ENCODE measurements at regions not wholly inside any gene's neighbourhood (a gene's known extent, or its start where the extent isn't known, plus 50 kb on each side); places are given as distances from the start of the nearest gene placed in this dataset.

- DNase-seq (ENCODE audit: low read depth in 2 of 2): no peak
Observed at GRCh38 chr15:95814908-95815307, 515.6 kb upstream of the NR2F2 start.

DNA sequence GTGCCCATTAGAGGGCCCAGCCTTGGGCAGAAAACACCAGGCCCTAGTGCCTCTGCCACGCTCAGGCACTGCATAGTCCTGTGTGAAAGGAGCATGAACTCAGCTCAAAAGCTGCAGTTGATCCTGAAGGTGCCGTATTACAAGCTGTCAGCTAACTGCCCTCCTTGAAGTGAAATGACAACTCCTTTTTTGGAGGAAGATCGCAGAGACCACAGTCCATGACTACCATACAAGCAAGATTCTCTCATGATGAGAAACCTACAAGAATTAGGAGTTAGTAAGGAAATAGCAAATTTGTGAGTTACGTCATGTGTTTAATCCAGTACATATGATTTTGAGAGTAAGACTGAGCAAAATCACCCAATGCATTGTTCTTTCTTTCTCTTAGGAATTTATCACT is 513.9 kb upstream of the NR2F2 start:
- no peak for DNase-seq (ENCODE audit: low read depth in 2 of 2)

DNA sequence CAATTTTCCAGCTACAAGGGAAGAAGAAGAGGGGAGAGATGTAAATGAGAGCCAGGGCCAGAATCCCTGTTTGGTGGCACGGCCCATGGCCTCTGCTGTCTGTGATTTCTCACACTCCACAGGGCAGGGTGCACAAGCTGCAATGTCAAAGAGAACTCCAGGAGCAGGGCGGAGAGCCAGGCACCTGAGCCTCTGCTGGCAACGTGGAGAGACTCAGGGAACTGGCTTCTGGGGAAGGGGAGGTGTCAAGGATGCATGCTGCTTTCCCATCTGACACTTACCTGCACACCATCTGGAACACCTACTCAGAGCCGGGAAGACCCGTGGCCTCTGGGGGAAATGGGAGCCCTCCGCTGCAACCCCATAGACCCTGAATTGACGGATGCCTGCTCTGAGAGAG is 507.5 kb upstream of the NR2F2 start:
- DNase-seq (ENCODE audit: low read depth in 2 of 2): no peak

DNA sequence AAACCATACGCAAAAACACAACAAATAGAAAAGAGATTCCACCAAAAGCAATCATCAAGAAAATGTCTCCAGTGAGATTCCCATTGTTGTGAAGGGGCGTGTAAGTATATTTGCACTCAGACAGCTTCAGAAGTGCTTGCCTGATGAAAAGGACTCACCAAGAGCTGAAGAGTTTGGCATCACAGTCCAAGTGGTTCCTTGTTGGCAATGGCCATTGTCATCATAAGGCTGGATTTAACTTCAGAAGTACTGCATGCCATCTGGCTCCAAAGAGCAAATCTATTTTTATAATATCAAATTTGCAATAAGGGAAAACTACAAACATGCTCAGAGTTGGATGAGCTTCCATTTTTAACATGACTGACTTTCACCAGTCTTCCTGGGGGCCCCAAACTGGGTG is 505.3 kb upstream of the NR2F2 start:
- DNase-seq (ENCODE audit: low read depth in 2 of 2): no peak

DNA sequence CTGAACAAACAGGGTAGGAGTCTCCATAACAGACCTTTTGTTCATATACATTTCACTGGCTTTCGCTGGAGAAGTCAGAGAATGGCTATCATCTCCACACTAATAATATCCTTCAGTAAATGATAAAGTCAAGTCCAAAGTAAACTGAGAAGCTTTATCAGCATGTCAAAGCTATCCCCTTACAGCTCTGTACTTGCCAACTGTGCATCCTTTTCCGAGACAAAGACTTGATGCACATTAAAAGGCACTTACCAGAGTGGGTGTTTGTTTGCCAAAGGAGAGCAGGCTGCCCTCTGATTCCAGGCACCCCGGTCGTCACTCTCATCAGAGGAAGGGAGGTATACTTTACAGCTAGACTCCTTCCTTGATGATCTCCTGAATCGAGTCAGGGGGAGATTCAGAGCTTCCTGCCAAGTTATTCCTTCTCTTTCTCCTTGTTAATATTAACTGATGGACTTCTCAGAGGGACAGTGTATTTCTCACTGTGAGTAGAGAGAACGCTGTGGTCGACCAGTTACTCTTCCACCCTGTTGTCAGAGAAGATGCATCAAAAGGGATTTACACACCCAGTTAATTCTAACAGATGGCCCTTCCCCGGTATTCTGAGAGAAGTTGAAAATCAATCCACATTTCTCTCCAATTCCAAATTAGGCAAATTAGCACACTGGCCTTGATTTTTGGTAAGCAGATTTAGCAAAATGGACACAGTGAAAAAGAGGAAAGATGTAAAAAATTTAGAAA is 504.7 kb upstream of the NR2F2 start:
- DNase-seq (ENCODE audit: low read depth in 2 of 2): no peak

- no peak for DNase-seq (ENCODE audit: low read depth in 2 of 2)
Observed at GRCh38 chr15:95826412-95827195, 503.9 kb upstream of the NR2F2 start.

GRCh38 chr15:95829062-95829461 is 501.4 kb upstream of the NR2F2 start:
- DNase-seq (ENCODE audit: low read depth in 2 of 2): no peak

DNA sequence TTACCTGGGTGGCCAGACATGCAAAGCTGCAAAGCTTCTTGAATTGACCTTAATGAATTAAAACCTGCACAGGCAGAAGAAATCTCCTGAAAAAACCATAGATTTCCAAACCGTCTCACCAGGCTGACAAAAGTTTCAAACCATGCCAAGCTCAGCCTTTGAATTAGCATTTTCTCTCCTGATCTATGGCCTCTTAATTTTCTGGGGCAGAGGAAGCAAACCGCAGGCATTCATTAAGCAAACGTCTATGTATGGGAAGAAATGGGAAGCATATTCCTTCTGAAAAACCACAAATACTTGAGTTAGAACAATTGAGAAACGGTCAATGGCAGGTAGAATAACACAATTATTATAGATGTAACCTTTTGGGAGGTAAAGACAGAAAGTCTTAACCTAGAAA is 500.2 kb upstream of the NR2F2 start:
- no peak for DNase-seq (ENCODE audit: low read depth in 2 of 2)

- no peak for DNase-seq (ENCODE audit: low read depth in 2 of 2)
Observed at GRCh38 chr15:95832668-95833067, 497.8 kb upstream of the NR2F2 start.

- no peak for DNase-seq (ENCODE audit: low read depth in 2 of 2)
Observed at GRCh38 chr15:95834028-95834804, 496.3 kb upstream of the NR2F2 start.

DNA sequence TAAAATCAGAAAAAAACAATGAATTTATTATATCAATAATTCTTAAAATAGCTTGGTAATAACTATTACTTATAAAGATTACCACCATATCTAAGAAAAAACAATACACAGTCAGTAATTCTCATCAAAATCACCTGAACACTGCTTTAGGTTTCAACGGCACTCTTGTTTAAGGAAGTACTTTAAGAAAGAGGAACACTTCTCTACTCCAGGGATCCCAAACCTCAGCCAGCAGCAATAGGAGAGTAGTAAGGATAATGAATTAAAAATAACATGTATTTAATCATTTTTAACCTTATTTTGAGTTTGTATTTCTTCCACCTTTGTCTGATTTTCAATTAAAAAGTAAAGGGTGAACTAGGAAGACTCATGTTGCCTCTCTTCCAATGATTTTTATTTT is 494.0 kb upstream of the NR2F2 start:
- DNase-seq (ENCODE audit: low read depth in 2 of 2): no peak

DNA sequence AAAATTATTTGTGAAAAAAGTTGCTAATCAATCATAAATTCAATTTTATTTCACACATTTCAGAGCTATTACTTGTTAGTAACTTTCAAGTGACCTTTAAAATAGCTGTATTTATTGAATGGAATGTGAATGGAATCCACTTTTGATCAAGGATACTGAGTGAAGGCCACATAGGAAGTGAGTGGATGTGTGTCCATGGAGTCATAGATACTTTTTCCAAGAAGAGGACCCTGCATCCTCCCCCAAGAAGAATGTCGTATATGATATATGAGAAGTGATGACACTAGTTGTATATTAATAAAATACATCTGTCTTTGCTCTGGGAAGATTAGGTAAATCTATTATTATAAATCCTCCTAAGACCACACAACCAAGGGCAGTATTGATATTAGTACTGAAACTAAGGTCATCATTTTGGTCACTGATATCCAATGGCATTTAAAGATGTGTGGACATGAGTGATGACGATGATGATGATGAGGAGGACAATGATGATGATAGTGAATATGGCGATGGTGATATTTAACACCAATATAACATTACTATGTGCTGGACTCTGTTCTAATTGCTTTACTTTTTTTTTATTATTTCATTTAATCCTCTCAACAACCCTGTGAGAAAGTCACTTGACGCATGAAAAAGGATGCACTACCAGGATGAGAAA is 493.0 kb upstream of the NR2F2 start:
- DNase-seq (ENCODE audit: low read depth in 2 of 2): no peak

DNA sequence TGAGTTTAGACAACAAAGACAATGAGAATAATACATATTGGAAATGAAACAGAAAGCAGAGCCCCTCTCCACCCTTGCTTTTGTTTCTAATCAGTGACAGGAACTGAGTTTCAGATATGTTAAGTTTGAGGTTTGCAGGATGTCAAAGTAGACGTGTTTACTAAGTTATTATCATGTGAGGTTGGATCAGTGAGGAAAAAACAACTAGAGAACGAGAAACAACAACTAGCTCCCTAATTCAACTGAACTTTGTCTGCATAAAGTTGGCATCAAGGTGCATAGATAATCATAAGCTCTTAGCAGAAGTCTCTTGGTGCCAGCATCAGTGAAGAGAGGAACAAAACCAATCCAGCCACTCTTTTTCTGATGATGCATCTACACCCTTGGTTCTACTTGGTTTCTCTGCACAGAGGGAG is 491.1 kb upstream of the NR2F2 start:
- DNase-seq (ENCODE audit: low read depth in 2 of 2): no peak

DNA sequence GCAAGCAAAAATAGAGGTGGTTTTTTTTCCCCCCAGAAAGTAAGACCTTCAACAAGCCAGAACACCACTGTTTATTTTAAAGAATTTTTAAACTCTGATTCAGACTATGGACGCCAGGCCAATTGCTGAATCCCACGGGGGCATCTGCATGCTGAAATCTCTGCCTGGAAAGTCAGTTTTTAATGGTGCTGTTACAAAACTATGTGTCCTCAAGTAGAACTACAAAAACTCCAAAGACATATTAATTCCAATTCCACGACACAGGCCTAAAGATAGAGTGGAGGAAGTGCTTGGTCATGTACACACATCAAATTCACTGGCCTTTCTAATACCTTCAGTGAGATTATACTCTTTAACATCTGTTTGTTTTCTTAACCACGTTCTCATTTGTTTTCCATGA is 490.5 kb upstream of the NR2F2 start:
- no peak for DNase-seq (ENCODE audit: low read depth in 2 of 2)

DNA sequence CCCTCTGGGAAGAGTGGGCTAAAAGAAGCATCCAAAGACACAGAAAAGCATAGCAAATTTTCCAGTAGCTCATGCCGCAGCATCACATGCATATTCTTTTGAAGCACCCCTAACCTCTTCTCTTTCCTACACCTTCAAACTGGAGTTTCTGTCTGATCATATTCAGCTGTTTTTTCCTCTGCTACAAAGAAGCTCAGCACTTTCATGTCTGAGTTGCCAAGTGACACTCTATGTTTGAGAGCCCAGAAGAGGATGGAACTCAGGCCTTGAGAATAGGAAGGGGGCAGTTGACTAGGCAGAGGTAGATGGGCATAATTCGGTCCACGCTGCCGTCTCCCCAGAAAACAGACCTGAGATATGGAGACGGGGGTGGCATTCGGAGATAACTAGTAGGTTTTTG is 489.6 kb upstream of the NR2F2 start:
- no peak for DNase-seq (ENCODE audit: low read depth in 2 of 2)

DNA sequence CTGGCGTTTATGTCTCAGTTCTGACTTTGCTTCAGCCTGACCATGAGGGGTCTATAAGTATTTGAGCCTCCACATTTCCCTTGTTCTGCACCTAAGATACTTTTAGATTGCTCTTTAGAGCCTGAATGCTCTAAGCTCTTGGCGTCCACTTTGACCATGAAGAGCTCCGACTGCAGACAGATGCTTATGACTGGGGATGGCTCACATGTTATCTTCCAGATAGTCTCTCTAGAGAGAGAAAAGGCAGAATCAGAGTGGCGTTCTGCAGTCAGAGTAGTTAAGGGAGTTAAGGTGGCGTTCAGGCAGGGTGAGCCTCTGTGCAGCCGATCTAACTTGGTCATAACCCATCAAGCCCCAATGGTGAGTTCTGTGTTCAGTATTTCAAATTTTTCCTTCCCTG is 487.9 kb upstream of the NR2F2 start:
- DNase-seq (ENCODE audit: low read depth in 2 of 2): no peak

- DNase-seq (ENCODE audit: low read depth in 2 of 2): no peak
Observed at GRCh38 chr15:95843241-95843910, 487.1 kb upstream of the NR2F2 start.

- DNase-seq (ENCODE audit: low read depth in 2 of 2): no peak
Observed at GRCh38 chr15:95845862-95846515, 484.5 kb upstream of the NR2F2 start.

- DNase-seq (ENCODE audit: low read depth in 2 of 2): no peak
Observed at GRCh38 chr15:95848126-95848525, 482.4 kb upstream of the NR2F2 start.

DNA sequence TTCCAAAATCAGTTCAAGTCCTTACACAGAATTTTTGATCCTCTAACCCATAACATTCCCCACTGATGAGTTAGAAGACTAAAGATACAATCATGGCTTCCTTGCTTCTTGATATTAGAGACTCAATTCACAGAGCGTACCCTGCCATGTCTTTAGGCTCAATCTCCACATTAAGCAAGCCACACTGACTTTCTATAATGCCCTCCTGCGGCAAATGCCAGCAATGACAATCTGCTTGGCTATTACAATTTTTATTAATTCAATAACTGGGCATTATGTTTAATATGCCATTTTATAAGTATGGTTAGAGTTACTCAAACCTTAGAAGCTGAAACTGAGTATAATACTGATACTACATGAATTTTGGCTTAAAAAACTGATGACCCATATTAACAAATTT is 479.7 kb upstream of the NR2F2 start:
- DNase-seq (ENCODE audit: low read depth in 2 of 2): no peak

GRCh38 chr15:95853350-95853749 is 477.1 kb upstream of the NR2F2 start:
- no peak for DNase-seq (ENCODE audit: low read depth in 2 of 2)

All from stimulated activated CD4-positive, alpha-beta T cell treated with anti-CD3 and anti-CD28 coated beads, Interleukin-4, amount 100 ng/mL, for 48 hours (primary cell).